NCI-H128 (cell line): ENCODE measurements at regions not wholly inside any gene's neighbourhood (a gene's known extent, or its start where the extent isn't known, plus 50 kb on each side); places are given as distances from the start of the nearest gene placed in this dataset.

Source experiments
- DNase-seq: peaks from one replicate; lab custom pipeline; 2025; ENCODE audit not compliant: unreplicated experiment; lab: John Stamatoyannopoulos, UW

DNA sequence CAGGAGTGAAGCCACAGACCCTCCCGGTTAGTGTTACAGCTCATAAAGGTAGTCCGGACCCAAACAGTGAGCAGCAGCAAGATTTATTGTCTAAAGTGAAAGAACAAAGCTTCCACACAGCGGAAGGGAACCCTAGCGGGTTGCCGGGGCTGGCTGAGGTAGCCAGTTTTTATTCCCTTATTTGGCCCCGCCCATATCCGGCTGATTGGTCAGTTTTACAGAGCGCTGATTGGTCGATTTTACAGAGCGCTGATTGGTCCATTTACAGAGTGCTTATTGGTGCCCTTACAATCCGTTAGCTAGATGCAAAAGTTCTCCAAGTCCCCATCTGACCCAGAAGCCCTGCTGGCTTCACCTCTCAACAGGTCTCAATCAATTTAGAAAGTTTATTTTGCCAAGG, 126.0 kb upstream of the RFC3 start:
- DNase-seq: no peak

GRCh38 chr13:33692531-33692930, 125.4 kb upstream of the RFC3 start:
- DNase-seq: no peak

DNA sequence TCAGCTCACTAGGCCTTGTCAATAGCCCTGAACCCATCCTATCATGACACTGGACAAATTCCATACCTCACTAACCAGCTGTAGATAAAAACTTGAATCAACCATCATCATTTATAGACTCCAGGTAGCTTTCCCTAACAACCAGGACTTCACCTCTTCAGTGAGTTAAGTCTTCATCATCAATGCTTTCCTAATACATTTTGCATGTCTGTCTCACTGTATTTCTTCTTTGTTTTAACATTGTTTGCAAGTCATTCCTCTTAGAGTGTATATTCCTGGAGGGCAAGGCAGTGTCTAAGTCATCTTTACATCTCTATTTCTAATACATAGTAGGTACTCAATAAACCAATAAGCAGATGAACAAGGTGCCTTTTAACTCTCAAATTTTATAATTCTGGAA, 123.4 kb upstream of the RFC3 start:
- DNase-seq: no peak

DNA sequence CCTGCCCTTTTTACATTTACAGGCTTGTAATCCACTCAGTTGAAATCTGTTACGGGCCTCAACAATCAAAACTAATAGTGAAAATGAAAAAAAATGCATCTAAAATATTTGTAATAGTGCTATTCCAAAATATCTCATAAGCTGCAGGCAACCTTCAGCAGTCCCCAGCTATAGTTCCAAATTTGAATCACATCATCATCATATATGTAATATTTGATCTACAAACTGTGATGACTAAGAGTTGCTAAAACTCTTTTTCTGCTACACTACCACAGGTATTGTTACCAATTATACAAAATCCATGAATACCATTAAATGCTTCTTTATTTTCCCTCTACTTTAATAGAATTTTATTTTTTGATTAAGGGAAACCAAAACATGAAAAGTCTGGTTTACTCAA, 121.4 kb upstream of the RFC3 start:
- no peak for DNase-seq

GRCh38 chr13:33697926-33698325, 120.0 kb upstream of the RFC3 start:
- DNase-seq: no peak

- DNase-seq: no peak
Observed at GRCh38 chr13:33707449-33707848, 110.5 kb upstream of the RFC3 start.

DNA sequence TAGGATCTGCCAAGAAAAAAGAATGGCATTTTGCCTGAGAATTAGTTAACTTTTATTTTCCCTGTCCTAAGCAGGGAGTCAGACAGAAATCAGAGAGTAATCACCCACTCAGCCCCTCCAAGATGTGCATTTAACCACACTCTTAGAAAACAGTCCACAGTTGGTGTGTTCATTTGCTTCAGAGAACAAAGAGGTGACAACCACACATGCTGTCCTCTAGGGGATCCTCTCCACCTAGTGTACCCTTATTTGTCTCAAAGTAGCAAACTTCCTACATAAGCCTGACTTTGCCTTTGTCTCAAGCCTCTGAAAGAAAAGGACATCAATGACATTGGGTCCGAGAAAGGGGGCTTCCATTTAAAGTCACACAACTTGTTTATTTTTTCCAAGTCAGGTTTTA, 107.0 kb upstream of the RFC3 start:
- no peak for DNase-seq

DNA sequence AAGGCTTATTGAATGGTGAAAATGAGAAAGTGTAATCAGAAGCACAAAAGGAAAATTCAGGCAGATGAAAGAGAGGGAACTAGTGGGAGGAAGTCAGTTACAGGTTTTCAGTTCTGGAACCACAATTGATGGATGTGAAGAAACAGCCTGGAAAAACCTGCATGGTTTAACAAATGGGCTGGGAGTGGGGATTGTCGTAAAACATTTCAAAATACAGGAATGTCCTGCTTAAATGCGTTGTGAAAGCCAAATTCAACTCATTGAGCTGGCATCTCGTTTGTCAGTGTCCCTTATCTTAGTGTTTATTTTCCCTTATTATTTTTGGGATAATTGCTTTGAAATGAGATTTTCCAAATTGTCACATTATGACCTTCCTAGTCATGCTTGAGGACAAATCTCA, 106.5 kb upstream of the RFC3 start:
- no peak for DNase-seq

DNA sequence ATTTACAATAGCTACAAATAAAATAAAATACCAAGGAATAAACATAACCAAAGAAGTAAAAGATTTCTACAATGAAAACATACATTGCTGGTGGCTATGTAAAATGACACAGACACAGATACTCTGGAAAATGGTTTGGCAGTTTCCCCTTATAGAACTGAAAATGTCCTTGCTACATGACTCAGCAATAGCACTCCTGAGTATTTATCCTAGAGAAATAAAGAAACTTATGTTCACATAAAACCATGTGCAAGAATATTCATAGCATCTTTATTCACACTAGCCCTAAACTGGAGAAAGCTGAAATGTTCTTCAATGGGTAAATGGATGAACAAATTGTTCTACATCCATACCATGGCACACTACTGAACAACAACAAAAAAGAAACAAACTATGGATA, 100.2 kb upstream of the RFC3 start:
- no peak for DNase-seq

GRCh38 chr13:33721724-33722123, 96.2 kb upstream of the RFC3 start:
- no peak for DNase-seq

DNA sequence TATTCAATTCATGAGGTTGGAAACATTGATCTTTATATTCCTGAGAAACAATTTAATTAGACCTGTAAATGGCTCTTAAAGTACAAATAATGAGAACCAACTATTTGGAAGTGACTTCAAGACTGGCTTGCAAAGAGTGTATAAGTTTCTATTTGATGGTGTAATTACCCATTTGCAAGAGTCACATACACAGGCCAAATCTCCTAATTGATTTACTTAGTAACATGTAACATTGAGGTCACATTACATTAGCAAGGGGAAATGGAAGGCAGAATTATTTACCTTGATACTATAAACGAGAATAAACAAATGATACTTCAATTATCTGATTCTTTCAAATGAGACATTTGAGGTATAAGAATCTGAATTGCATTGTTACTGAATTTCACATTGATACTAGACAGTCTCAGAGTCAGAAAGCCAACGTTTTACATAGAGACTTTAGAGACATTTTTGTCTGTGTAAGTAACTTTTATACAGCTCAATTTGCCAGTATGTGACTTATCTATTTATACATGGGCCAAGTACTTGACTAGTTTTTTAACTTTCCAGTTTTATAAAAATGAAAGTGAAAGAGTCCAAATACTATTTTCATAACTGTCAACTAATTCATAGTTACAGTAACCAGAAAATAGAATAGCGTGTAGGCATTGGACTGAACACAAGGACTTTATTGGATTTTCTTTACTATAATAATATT, 95.6 kb upstream of the RFC3 start:
- DNase-seq: no peak

DNA sequence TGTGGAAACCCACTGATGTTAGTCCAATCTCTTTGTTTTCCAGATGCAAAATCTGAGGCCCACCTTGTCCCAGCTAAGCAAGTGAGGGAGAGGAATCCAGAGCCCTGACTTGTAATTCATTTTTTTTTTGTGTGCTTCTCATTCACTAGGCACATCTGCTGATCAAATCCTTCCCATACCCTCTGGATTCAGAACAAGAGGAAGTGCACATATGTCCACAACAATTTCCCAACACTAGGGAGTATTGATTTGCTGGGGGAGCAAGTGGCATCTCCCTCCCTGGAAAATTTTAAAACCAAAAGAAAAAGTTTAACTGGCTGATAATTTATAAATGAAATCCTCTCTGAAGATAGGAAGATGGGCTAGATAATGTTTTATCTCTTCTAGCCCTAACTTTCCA, 94.6 kb upstream of the RFC3 start:
- no peak for DNase-seq

GRCh38 chr13:33723772-33724435, 94.0 kb upstream of the RFC3 start:
- peak; percentile 55 for DNase-seq

DNA sequence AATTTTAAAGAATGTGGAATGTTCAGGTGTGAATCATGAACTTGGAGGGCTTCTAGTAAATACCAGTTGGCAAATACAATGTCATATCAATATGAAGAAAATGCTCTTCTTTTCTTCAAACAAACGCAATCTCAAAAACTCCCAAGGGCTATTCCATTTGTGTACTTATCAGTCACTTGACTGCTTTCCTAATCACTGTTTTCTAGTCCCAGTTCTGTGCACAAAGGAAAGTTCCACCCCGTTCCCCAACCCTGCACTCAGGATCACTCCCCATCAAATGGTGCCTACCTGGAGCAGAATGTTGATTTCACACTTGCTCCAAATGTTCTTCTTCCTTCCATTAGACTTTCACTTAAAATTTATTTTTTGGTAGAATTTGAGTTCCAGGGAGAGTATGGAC, 92.6 kb upstream of the RFC3 start:
- DNase-seq: no peak

- DNase-seq: no peak
Observed at GRCh38 chr13:33727297-33728083, 90.5 kb upstream of the RFC3 start.

- DNase-seq: no peak
Observed at GRCh38 chr13:33728271-33729037, 89.5 kb upstream of the RFC3 start.

DNA sequence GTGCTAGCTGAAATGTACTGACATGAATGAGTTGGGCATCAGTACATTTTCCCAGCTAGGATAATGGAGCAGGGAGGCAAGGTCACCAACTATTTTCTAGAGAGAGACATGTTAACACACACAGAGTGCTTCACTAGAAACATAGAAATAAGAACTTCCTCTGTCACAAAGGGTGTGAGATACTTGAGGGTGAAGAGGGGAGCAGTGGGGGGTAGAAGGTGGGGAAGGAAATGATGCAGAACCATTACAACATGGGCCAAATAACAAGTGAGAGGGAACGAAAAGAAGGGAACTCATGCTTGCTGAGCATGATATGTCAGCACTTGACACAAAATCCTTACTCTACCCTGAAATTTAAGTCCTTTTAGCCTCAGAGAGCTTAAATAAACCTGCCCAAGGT, 87.8 kb upstream of the RFC3 start:
- no peak for DNase-seq

DNA sequence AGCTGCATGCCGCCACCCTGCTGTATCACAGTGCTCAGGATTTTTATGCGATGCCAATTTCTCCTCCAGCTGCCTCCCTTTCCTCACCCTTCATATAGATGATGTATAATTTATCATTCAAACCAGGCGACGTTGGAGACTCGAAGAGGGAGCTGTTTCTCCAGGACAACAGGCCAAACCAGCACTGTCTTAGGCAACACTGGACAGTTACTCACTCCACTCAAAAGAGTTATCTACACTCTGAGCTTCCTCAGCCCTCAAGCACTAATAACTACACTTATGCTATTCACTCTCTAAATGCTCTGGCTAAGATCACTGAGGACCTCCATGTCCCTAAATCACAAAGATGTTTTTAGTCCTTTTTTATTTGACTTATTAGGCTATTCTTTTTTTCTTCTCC, 87.3 kb upstream of the RFC3 start:
- no peak for DNase-seq

DNA sequence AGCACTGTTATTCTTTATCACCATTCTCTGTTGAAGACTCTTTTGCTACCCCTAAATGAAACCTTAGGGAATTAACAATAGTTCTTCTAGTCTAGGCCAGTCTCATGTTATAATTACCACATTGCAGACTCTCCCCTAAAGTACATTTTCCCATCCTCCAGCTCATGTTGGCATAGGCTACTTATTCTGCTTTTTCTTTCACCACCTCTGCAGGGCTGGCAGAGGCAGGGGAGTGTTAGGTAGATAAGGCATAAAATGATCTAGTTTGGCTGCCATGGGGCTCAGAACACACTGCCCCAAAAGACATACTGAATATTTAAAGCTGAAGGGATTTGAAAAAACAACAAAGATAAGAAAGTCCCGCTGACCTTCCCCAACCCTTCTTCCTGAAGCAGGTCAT, 82.7 kb upstream of the RFC3 start:
- no peak for DNase-seq

GRCh38 chr13:33739254-33739653, 78.7 kb upstream of the RFC3 start:
- no peak for DNase-seq

- DNase-seq: no peak
Observed at GRCh38 chr13:33740134-33740538, 77.8 kb upstream of the RFC3 start.

DNA sequence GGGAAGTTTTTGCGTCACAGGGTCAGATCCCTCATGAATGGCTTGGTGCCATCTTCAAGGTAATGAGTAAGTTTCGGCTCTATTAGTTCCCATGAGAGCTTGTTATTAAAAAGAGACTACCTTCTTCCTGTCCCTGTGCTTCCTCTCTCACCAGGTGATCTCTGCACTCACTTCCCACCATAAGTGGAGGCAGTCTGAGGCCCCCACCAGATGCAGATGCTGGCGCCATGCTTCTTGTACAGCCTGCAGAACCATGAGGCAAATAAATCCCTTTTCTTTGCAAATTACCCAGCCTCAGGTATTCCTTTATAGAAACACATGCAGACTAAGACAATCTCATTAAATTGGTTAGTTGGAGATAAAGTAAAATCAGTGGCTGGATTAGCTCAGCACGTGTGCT, 75.6 kb upstream of the RFC3 start:
- DNase-seq: no peak
